ENCODE measurements at regions not wholly inside any gene's neighbourhood (a gene's known extent, or its start where the extent isn't known, plus 50 kb on each side); places are given as distances from the start of the nearest gene placed in this dataset.
"Not testable (repeated sequence)": the region's sequence is repeated elsewhere in the genome, so short reads cannot be mapped to it uniquely, and the experiment has no call there.

DNA sequence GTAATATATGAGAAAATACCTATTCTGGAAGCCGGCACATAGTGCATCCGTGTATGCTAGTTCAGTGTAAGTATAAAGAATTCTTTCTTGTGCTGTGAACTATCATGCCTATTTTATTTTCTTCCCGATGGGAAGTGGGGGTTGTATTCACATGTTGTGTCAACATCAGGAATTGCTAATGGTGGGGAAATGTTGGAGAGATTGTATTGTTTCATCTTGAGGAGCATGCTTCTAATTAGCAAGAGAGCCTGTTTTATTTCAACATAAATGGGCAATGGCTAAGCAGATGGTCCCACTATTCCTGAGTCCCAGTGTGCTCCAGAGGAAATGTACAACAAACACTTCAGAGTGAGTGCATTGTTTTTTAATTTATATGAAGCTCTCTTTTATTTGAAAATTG is 485.2 kb downstream of the PLPP3 start:
- Histone ChIP-seq H3K9me3 (ENCODE audit: low read length) (no peaks in the 10 kb centered on the region), H3K79me2 (ENCODE audit: insufficient read depth, low read depth, low read length) (no peaks in the 10 kb centered on the region), H3K4me3 (ENCODE audit: low read depth, low read length, poor library complexity, severe bottlenecking) (no peak overlapping the region), H3K4me1 (ENCODE audit: insufficient read depth, low read length, poor library complexity, severe bottlenecking) (no peaks in the 10 kb centered on the region), H3K9me2 (ENCODE audit: insufficient read depth, low read length) (no peaks in the 10 kb centered on the region), H3K4me2 (ENCODE audit: low read length) (no peak overlapping the region), H4K20me1 (ENCODE audit: insufficient read depth, low read length) (no peaks in the 10 kb centered on the region), H2AFZ (ENCODE audit: low read length) (no peak overlapping the region), H3K36me3 (ENCODE audit: insufficient read depth, low read length) (no peaks in the 10 kb centered on the region), H3K27ac (ENCODE audit: low read depth, low read length, poor library complexity, severe bottlenecking) (no peak overlapping the region)
- DNase-seq (ENCODE audit: low spot score) = no peak
- no peak for TF ChIP-seq EZH2phosphoT487 (IDR thresholded peaks at IDR 0.05; ENCODE audit: borderline replicate concordance, low read depth, low read length)
- TF ChIP-seq, protein P1, sequence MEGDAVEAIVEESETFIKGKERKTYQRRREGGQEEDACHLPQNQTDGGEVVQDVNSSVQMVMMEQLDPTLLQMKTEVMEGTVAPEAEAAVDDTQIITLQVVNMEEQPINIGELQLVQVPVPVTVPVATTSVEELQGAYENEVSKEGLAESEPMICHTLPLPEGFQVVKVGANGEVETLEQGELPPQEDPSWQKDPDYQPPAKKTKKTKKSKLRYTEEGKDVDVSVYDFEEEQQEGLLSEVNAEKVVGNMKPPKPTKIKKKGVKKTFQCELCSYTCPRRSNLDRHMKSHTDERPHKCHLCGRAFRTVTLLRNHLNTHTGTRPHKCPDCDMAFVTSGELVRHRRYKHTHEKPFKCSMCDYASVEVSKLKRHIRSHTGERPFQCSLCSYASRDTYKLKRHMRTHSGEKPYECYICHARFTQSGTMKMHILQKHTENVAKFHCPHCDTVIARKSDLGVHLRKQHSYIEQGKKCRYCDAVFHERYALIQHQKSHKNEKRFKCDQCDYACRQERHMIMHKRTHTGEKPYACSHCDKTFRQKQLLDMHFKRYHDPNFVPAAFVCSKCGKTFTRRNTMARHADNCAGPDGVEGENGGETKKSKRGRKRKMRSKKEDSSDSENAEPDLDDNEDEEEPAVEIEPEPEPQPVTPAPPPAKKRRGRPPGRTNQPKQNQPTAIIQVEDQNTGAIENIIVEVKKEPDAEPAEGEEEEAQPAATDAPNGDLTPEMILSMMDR (conservative IDR thresholded peaks at IDR 0.05; ENCODE audit: low read length) = no peak
- intact Hi-C loops (cut with micrococcal nuclease; ENCODE audit: unreplicated experiment) = no loop called here
- ChIA-PET CTCF (ENCODE audit: unreplicated experiment) (no interaction called here), POLR2A (interaction anchor here (0.9 kb wide), 1 partner anchor 17 kb away, joined by 3 read pairs; no protein-coding TSS in a partner anchor)
- no TSS peak for BruUV-seq (replicated peaks)

DNA sequence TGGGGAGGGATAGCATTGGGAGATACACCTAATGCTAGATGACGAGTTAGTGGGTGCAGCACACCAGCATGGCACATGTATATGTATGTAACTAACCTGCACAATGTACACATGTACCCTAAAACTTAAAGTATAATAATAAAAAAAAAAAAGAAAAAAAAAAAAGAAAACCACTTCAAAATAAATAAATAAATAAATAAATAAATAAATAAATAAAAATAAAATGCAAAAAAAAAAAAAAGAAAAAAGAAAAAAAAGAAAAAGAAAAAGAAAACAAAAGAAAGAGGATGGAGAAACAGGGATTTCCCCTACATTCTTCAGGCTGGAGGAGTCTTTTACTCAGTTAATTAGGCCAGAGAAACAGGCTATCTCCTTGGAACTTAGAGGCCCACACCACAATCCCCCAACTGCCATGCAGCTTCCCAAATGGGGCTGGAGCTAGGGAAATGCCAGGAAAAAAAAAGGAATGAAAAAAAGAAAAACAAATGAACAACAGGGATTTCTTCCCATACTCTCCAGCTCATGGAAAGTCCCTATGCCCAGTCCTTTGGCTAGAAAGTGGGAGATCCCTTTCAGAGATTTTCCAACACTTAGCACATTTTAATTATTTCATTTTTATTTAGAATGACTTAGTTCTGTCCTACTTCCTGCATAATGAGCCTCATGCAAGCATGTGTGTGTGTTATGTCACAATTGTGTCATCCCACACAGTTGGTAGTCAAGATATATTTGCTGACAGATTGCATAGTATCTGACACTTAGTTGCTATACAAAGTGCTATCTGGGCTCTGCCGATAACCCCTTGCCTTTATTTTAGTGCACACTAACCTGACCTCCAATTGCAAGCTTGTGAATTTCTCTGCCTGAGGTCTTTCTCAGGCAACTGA is 486.4 kb downstream of the PLPP3 start:
- Histone ChIP-seq H4K20me1 (ENCODE audit: insufficient read depth, low read length) (no peaks in the 10 kb centered on the region), H3K4me3 (ENCODE audit: low read depth, low read length, poor library complexity, severe bottlenecking) (no peak overlapping the region), H3K4me1 (ENCODE audit: insufficient read depth, low read length, poor library complexity, severe bottlenecking) (no peaks in the 10 kb centered on the region), H3K9me3 (ENCODE audit: low read length) (no peaks in the 10 kb centered on the region), H2AFZ (ENCODE audit: low read length) (no peak overlapping the region), H3K79me2 (ENCODE audit: insufficient read depth, low read depth, low read length) (no peaks in the 10 kb centered on the region), H3K36me3 (ENCODE audit: insufficient read depth, low read length) (no peaks in the 10 kb centered on the region), H3K9me2 (ENCODE audit: insufficient read depth, low read length) (no peaks in the 10 kb centered on the region), H3K4me2 (ENCODE audit: low read length) (no peak overlapping the region), H3K27ac (ENCODE audit: low read depth, low read length, poor library complexity, severe bottlenecking) (no peak overlapping the region)
- POLR2A ChIA-PET = no interaction called here
- intact Hi-C loops (cut with micrococcal nuclease; ENCODE audit: unreplicated experiment) = no loop called here
- no peak for DNase-seq (ENCODE audit: low spot score)
- TF ChIP-seq, protein P1 (conservative IDR thresholded peaks at IDR 0.05; ENCODE audit: low read length) = no peak
- TF ChIP-seq EZH2phosphoT487 (IDR thresholded peaks at IDR 0.05; ENCODE audit: borderline replicate concordance, low read depth, low read length) = no peak
- BruUV-seq (replicated peaks) = no TSS peak
- CTCF ChIA-PET (ENCODE audit: unreplicated experiment) = no interaction called here

DNA sequence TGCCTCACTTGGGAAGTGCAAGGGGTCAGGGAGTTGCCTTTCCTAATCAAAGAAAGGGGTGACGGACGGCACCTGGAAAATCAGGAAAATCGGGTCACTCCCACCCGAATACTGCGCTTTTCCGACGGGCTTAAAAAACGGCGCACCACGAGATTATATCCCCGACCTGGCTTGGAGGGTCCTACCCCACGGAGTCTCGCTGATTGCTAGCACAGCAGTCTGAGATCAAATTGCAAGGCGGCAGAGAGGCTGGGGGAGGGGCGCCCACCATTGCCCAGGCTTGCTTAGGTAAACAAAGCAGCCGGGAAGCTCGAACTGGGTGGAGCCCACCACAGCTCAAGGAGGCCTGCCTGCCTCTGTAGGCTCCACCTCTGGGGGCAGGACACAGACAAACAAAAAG is 489.5 kb downstream of the PLPP3 start:
- H2AFZ ChIP-seq (ENCODE audit: low read length); CTCF ChIA-PET (ENCODE audit: unreplicated experiment); POLR2A ChIA-PET; BruUV-seq (replicated peaks); H3K36me3 ChIP-seq (ENCODE audit: insufficient read depth, low read length); H3K4me3 ChIP-seq (ENCODE audit: low read depth, low read length, poor library complexity, severe bottlenecking); H3K27ac ChIP-seq (ENCODE audit: low read depth, low read length, poor library complexity, severe bottlenecking); H3K4me1 ChIP-seq (ENCODE audit: insufficient read depth, low read length, poor library complexity, severe bottlenecking); H3K79me2 ChIP-seq (ENCODE audit: insufficient read depth, low read depth, low read length); H3K9me2 ChIP-seq (ENCODE audit: insufficient read depth, low read length); H4K20me1 ChIP-seq (ENCODE audit: insufficient read depth, low read length); H3K4me2 ChIP-seq (ENCODE audit: low read length); DNase-seq (ENCODE audit: low spot score); intact Hi-C loops (cut with micrococcal nuclease; ENCODE audit: unreplicated experiment); H3K9me3 ChIP-seq (ENCODE audit: low read length): not testable (repeated sequence)
